K562 (cell line): ENCODE measurements at regions not wholly inside any gene's neighbourhood (a gene's known extent, or its start where the extent isn't known, plus 50 kb on each side); places are given as distances from the start of the nearest gene placed in this dataset.

Experiments used
- ATAC-seq: fragments of 200-7000 bp; cut with Tn5 transposase; 3 replicates; pipeline ENCODE4 v1.9.1; 2020; ENCODE audit warnings: moderate library complexity
- BruUV-seq: library from RNA; stranded (reverse); fragments of 400-500 nt; replicated peaks from 2 replicates; lab custom pipeline; 2021; lab: Mats Ljungman, UMichigan
- CTCF ChIA-PET: fragments of 300-600 bp; formaldehyde crosslinking; extraction: SDS; loops from one replicate; lab custom pipeline; 2021; ENCODE audit warnings: low intra/inter-chr PET ratio; lab: Yijun Ruan, JAX
- POLR2A ChIA-PET: fragments of 300-600, 350-650 bp; sonication (Branson Sonifier 250); formaldehyde crosslinking; extraction: SDS; loops from one replicate; lab custom pipeline; 2021; ENCODE audit warnings: antibody characterized with exemption, inconsistent platforms; lab: Yijun Ruan, JAX
- DNase-seq, 4 experiments: peaks; one replicate each; pipeline versions ENCODE4 v3.0.0 to v3.0.0-alpha.2; 2011 to 2018; ENCODE audit warnings: low spot score in 3 of 4, mixed read lengths in 3 of 4; ENCODE audit errors: extremely low read depth in 1 of 4
- FAIRE-seq: peaks from 2 replicates; lab custom pipeline; 2011; peaks lifted over from hg19 to GRCh38; lab: Jason Lieb, UNC
- H2AFZ ChIP-seq: 2 replicates; pipeline ENCODE4 v1.6.0; 2011; ENCODE audit warnings: low read depth, low read length, control low read depth, inconsistent platforms
- H3K27ac ChIP-seq: fragments of 200-600 bp; 3 replicates; pipeline ENCODE4 v1.8.0; 2011; ENCODE audit warnings: low read depth, mild to moderate bottlenecking, control low read depth, inconsistent platforms, low read length, moderate library complexity, mixed read lengths; ENCODE audit errors: extremely low read depth
- H3K27me3 ChIP-seq, 2 experiments: fragments of 300-600 bp in 1 of 2; 2 replicates in 1 of 2; 3 replicates in 1 of 2; pipeline versions ENCODE4 v1.6.0 to v1.8.0; 2011; ENCODE audit warnings: inconsistent platforms in 2 of 2, low read length in 2 of 2, mild to moderate bottlenecking in 1 of 2, mixed read lengths in 1 of 2, moderate library complexity in 1 of 2; ENCODE audit not compliant: control insufficient read depth in 2 of 2, insufficient read depth in 2 of 2
- H3K36me3 ChIP-seq: fragments of 300-600 bp; 3 replicates; pipeline ENCODE4 v1.8.0; 2011; ENCODE audit warnings: mild to moderate bottlenecking, low read length, inconsistent platforms; ENCODE audit not compliant: control insufficient read depth, insufficient read depth
- H3K4me1 ChIP-seq, 2 experiments: fragments of 200-600 bp in 1 of 2; replicated peaks in 1 of 2; 2 replicates in 1 of 2; 3 replicates in 1 of 2; pipeline versions ENCODE4 v1.5.1 to v1.8.0; 2011; ENCODE audit warnings: inconsistent platforms in 2 of 2, low read length in 2 of 2, mild to moderate bottlenecking in 1 of 2, mixed read lengths in 1 of 2, moderate library complexity in 1 of 2; ENCODE audit not compliant: control insufficient read depth in 2 of 2, insufficient read depth in 2 of 2
- H3K4me2 ChIP-seq: 2 replicates; pipeline ENCODE4 v1.6.1; 2011; ENCODE audit warnings: low read length, control low read depth, inconsistent platforms, mixed read lengths; ENCODE audit not compliant: insufficient read depth
- H3K4me3 ChIP-seq: fragments of 200-600 bp; sonication (generic), shearing (Covaris generic); 2 replicates; pipeline ENCODE4 v1.5.1; 2016; ENCODE audit warnings: control low read depth, inconsistent platforms
- H3K79me2 ChIP-seq: fragments of 200-600 bp; 3 replicates; pipeline ENCODE4 v1.8.0; 2011; ENCODE audit warnings: low read length, inconsistent platforms; ENCODE audit not compliant: control insufficient read depth, insufficient read depth
- H3K9ac ChIP-seq, 2 experiments: 2 replicates each; pipeline versions ENCODE4 v1.6.0 to v1.6.1; 2011; ENCODE audit warnings: low read depth in 2 of 2, low read length in 2 of 2, control low read depth in 1 of 2, inconsistent platforms in 1 of 2, mild to moderate bottlenecking in 1 of 2, mixed read lengths in 1 of 2; ENCODE audit not compliant: insufficient read depth in 1 of 2
- H3K9me1 ChIP-seq: one replicate; pipeline ENCODE4 v1.6.0; 2011; ENCODE audit warnings: inconsistent platforms, mild to moderate bottlenecking, low read length, moderate library complexity; ENCODE audit not compliant: control insufficient read depth, insufficient read depth
- H3K9me3 ChIP-seq: replicated peaks from 2 replicates; pipeline ENCODE4 v1.5.1; 2011; ENCODE audit warnings: low read depth, low read length, inconsistent platforms; ENCODE audit not compliant: control insufficient read depth, insufficient read depth
- H4K20me1 ChIP-seq: replicated peaks from 2 replicates; pipeline ENCODE4 v1.6.1; 2011; ENCODE audit warnings: low read length, inconsistent platforms, mixed read lengths; ENCODE audit not compliant: control insufficient read depth, insufficient read depth
- CBX8 ChIP-seq: fragments of 200-600 bp; sonication (generic); IDR thresholded peaks from 2 replicates; pipeline ENCODE4 v1.6.1; 2012; ENCODE audit warnings: borderline replicate concordance, mixed run types, low read depth, mild to moderate bottlenecking, moderate library complexity, mixed read lengths, low read length, control low read depth, inconsistent platforms; ENCODE audit not compliant: poor library complexity, severe bottlenecking; ENCODE audit errors: extremely low read depth
- ERF ChIP-seq: fragments of 450-650 bp; formaldehyde crosslinking; IDR thresholded peaks from 2 replicates; pipeline ENCODE4 v1.4.0; 2020; ENCODE audit warnings: mild to moderate bottlenecking, mixed read lengths
- HLTF ChIP-seq: fragments of 450-650 bp; IDR thresholded peaks from 2 replicates; pipeline ENCODE4 v1.6.1; 2016
- NONO ChIP-seq, 2 experiments: fragments of 200-400 bp in 1 of 2; fragments of 450-650 bp in 1 of 2; formaldehyde crosslinking in 1 of 2; IDR thresholded peaks; 2 replicates each; pipeline ENCODE4 v1.6.1; 2017; ENCODE audit warnings: low read depth in 2 of 2, mild to moderate bottlenecking in 2 of 2, moderate library complexity in 2 of 2, low read length in 1 of 2
- POLR2G ChIP-seq: fragments of 200-400 bp; formaldehyde crosslinking; IDR thresholded peaks from 2 replicates; pipeline ENCODE4 v1.6.1; 2017; ENCODE audit warnings: low read depth, mild to moderate bottlenecking, antibody characterized with exemption, low read length, moderate library complexity
- RFX1 ChIP-seq: fragments of 450-650 bp; IDR thresholded peaks from 2 replicates; pipeline ENCODE4 v1.6.1; 2016; ENCODE audit warnings: mild to moderate bottlenecking, moderate library complexity
- SMARCA5 ChIP-seq: fragments of 450-650 bp; IDR thresholded peaks from 2 replicates; pipeline ENCODE4 v1.6.1; 2016
- SNIP1 ChIP-seq: fragments of 450-650 bp; IDR thresholded peaks from 2 replicates; pipeline ENCODE4 v1.7.1; 2017; ENCODE audit warnings: low read depth, mild to moderate bottlenecking
- SP1 ChIP-seq: sonication (generic); formaldehyde crosslinking; IDR thresholded peaks from 2 replicates; pipeline ENCODE4 v1.8.1; 2022; ENCODE audit warnings: mild to moderate bottlenecking, missing genetic modification reagents
- YBX1 ChIP-seq: fragments of 450-650 bp; IDR thresholded peaks from 2 replicates; pipeline ENCODE4 v1.7.1; 2016; ENCODE audit warnings: mild to moderate bottlenecking
- ZNF589 ChIP-seq: fragments of 200-800 bp; sonication (Bioruptor generic); IDR thresholded peaks from 2 replicates; pipeline ENCODE4 v1.6.1; 2016; ENCODE audit warnings: low read depth, missing genetic modification characterization, missing compliant biosample characterization
- ZNF707 ChIP-seq: fragments of 250-450 bp; sonication (Bioruptor Pico); conservative IDR thresholded peaks from 2 replicates; pipeline ENCODE4 v1.8.0; 2022; ENCODE audit warnings: inconsistent platforms, mild to moderate bottlenecking, moderate library complexity
- ZNF717 ChIP-seq: fragments of 250-450 bp; sonication (Bioruptor Pico); IDR thresholded peaks from 2 replicates; pipeline ENCODE4 v1.5.0; 2021
- ZNF780A ChIP-seq: fragments of 250-450 bp; sonication (Bioruptor Pico); IDR thresholded peaks from 2 replicates; pipeline ENCODE4 v1.5.0; 2021; ENCODE audit warnings: mild to moderate bottlenecking
- WGBS: fragments of 100-300 bp; shearing (Covaris generic); methylation state at CpG from one replicate; pipeline ENCODE4 v1.1.6; 2016; ENCODE audit warnings: low coverage, mixed read lengths; ENCODE audit not compliant: insufficient coverage; ENCODE audit errors: missing lambda C conversion rate; 5-methylcytosine and 5-hydroxymethylcytosine counted together
- in situ Hi-C: fragments of 300-500 bp; cut with MboI; formaldehyde crosslinking; loops from 4 replicates; pipeline ENCODE4 v1.15.0; 2018; ENCODE audit warnings: inconsistent platforms, mixed read lengths
- intact Hi-C: fragments of 100-400 bp; cut with micrococcal nuclease; formaldehyde crosslinking; loops from 2 replicates; pipeline ENCODE4 v1.14.2; 2022

GRCh38 chr10:43746906-43747305 lies 98.2 kb upstream of the ZNF32 start:
- no TSS peak for BruUV-seq
- no peak overlapping the region for H3K4me2 ChIP-seq
- no peaks in the 10 kb centered on the region for H3K9me3 ChIP-seq
- TF ChIP-seq SMARCA5: no peak
- no peak for TF ChIP-seq NONO (IDR thresholded peaks at IDR 0.05; ENCODE audit: low read depth in 2 of 2, low read length in 1 of 2)
- no peak for TF ChIP-seq CBX8
- TF ChIP-seq RFX1: no peak
- TF ChIP-seq SP1 (CRISPR knock-in tag): no peak
- no peak for TF ChIP-seq YBX1
- no peak for TF ChIP-seq ZNF780A (CRISPR knock-in tag)
- TF ChIP-seq ZNF717 (CRISPR knock-in tag): no peak
- no peak for TF ChIP-seq POLR2G
- no peak for TF ChIP-seq ZNF589 (CRISPR knock-in tag)
- no peak for TF ChIP-seq ZNF707 (CRISPR knock-in tag)
- TF ChIP-seq SNIP1: no peak
- TF ChIP-seq ERF (CRISPR knock-in tag): no peak
- no peak for TF ChIP-seq HLTF
- H4K20me1 ChIP-seq: no peaks in the 10 kb centered on the region
- H2AFZ ChIP-seq: no peak overlapping the region
- H3K9ac ChIP-seq: no peak overlapping the region
- intact Hi-C loops: no loop called here
- in situ Hi-C loops: no loop called here
- H3K27ac ChIP-seq: no peak overlapping the region
- ChIA-PET CTCF (no interaction called here), POLR2A (no interaction called here)
- no peaks in the 10 kb centered on the region for H3K4me1 ChIP-seq
- 0% methylated on average over 1 of the region's 1 CpG for WGBS
- H3K36me3 ChIP-seq: no peaks in the 10 kb centered on the region
- H3K27me3 ChIP-seq: peaks cover 14 to 33% of the 10 kb centered on the region in 2 experiments; a peak in 4 of 5 replicates
- FAIRE-seq: no peak
- no peaks in the 10 kb centered on the region for H3K9me1 ChIP-seq
- H3K4me3 ChIP-seq: no peak overlapping the region
- DNase-seq: no peak
- no peak for ATAC-seq
- no peaks in the 10 kb centered on the region for H3K79me2 ChIP-seq
